ENCODE measurements at regions not wholly inside any gene's neighbourhood (a gene's known extent, or its start where the extent isn't known, plus 50 kb on each side); places are given as distances from the start of the nearest gene placed in this dataset.

- no TSS peak for BruUV-seq (replicated peaks)
- no peak overlapping the region for H3K4ac ChIP-seq (ENCODE audit: low read depth, low read length)
- POLR2A ChIA-PET (ENCODE audit: unreplicated experiment): no interaction called here
- H3K9me1 ChIP-seq (ENCODE audit: insufficient read depth, low read length): no peaks in the 10 kb centered on the region
- H3K79me1 ChIP-seq (ENCODE audit: low read depth in 1 of 2, low read length in 2 of 2): no peaks in the 10 kb centered on the region
- TF ChIP-seq MAZ (IDR thresholded peaks at IDR 0.05; ENCODE audit: borderline replicate concordance, low read depth, low read length): no peak
- TF ChIP-seq MAFK (IDR thresholded peaks at IDR 0.05; ENCODE audit: low read depth, low read length): no peak
- TF ChIP-seq FOS (IDR thresholded peaks at IDR 0.05; ENCODE audit: low read depth, low read length): no peak
- TF ChIP-seq POLR2A (IDR thresholded peaks at IDR 0.05; ENCODE audit: low read depth, low read length): no peak
- TF ChIP-seq CTCF (conservative IDR thresholded peaks at IDR 0.05; ENCODE audit: low read depth, low read length): no peak
- no peak for TF ChIP-seq SMC3 (IDR thresholded peaks at IDR 0.05; ENCODE audit: low read depth, low read length)
- TF ChIP-seq ELK1 (IDR thresholded peaks at IDR 0.05; ENCODE audit: borderline replicate concordance, low read depth, low read length): no peak
- no peak for TF ChIP-seq BHLHE40 (IDR thresholded peaks at IDR 0.05; ENCODE audit: low read depth, low read length)
- TF ChIP-seq NFE2L2 (IDR thresholded peaks at IDR 0.05; ENCODE audit: low read depth, low read length): no peak
- no peak for TF ChIP-seq MXI1 (IDR thresholded peaks at IDR 0.05; ENCODE audit: borderline replicate concordance, low read depth, low read length)
- TF ChIP-seq RAD21 (IDR thresholded peaks at IDR 0.05; ENCODE audit: low read length): no peak
- no peak for TF ChIP-seq CEBPB (IDR thresholded peaks at IDR 0.05; ENCODE audit: low read depth, low read length)
- TF ChIP-seq RCOR1 (IDR thresholded peaks at IDR 0.05; ENCODE audit: insufficient replicate concordance, low read length): no peak
- TF ChIP-seq USF2 (IDR thresholded peaks at IDR 0.05; ENCODE audit: low read depth, low read length): no peak
- no peak for TF ChIP-seq RFX5 (IDR thresholded peaks at IDR 0.05; ENCODE audit: low read depth, low read length)
- TF ChIP-seq CHD1 (IDR thresholded peaks at IDR 0.05; ENCODE audit: low read depth, low read length): no peak
- no peak overlapping the region for H2AK5ac ChIP-seq (ENCODE audit: low read depth, low read length)
- no peak overlapping the region for H3K56ac ChIP-seq (ENCODE audit: extremely low read depth, insufficient read depth, low read length)
- H3K27me3 ChIP-seq (ENCODE audit: control insufficient read depth, insufficient read depth, low read length): no peaks in the 10 kb centered on the region
- ATAC-seq (ENCODE audit: low read depth) (no peak), DNase-seq (no peak)
- H3K4me1 ChIP-seq (ENCODE audit: control insufficient read depth, insufficient read depth, low read length): no peaks in the 10 kb centered on the region
- no peak overlapping the region for H4K8ac ChIP-seq (ENCODE audit: low read depth in 2 of 2, low read length in 2 of 2)
- H3K9me3 ChIP-seq (ENCODE audit: control insufficient read depth, insufficient read depth, low read length): no peaks in the 10 kb centered on the region
- dilution Hi-C loops (cut with HindIII; ENCODE audit: low sequenced_read_pairs, unreplicated experiment): no loop called here
- no peak overlapping the region for H3K27ac ChIP-seq (ENCODE audit: insufficient read depth, low read length)
- no peak overlapping the region for H3K4me3 ChIP-seq (ENCODE audit: insufficient read depth, low read depth, low read length)
- no peak overlapping the region for H3K9ac ChIP-seq (ENCODE audit: low read depth, low read length)
- H2BK20ac ChIP-seq (ENCODE audit: low read depth, low read length): no peak overlapping the region
- no peaks in the 10 kb centered on the region for H3K36me3 ChIP-seq (ENCODE audit: control insufficient read depth, insufficient read depth, low read length)
- H2BK120ac ChIP-seq (ENCODE audit: low read depth, low read length): no peak overlapping the region
- H2BK5ac ChIP-seq (ENCODE audit: low read depth, low read length, poor library complexity, severe bottlenecking): no peak overlapping the region
- no peaks in the 10 kb centered on the region for H4K20me1 ChIP-seq (ENCODE audit: insufficient read depth, low read length)
- H3K18ac ChIP-seq (ENCODE audit: low read depth, low read length): no peak overlapping the region
- H3K4me2 ChIP-seq (ENCODE audit: low read depth, low read length): no peak overlapping the region
- no peak overlapping the region for H4K5ac ChIP-seq (ENCODE audit: low read depth, low read length)
- no peak overlapping the region for H3K14ac ChIP-seq (replicated peaks; ENCODE audit: low read depth, low read length)
- intact Hi-C loops (cut with micrococcal nuclease): no loop called here
- H2AFZ ChIP-seq (replicated peaks; ENCODE audit: low read length, poor library complexity): no peak overlapping the region
- CTCF ChIA-PET: no interaction called here
- no peak overlapping the region for H3K23ac ChIP-seq (ENCODE audit: low read depth, low read length)
- in situ Hi-C loops (cut with MboI; ENCODE audit: low sequenced_read_pairs): no loop called here
- no peak overlapping the region for H2AK9ac ChIP-seq (replicated peaks; ENCODE audit: low read depth, low read length, poor library complexity)
- H2BK15ac ChIP-seq (ENCODE audit: low read depth, low read length): no peak overlapping the region
- no peak overlapping the region for H4K91ac ChIP-seq (ENCODE audit: insufficient read depth, low read depth, low read length)
Observed at GRCh38 chr13:62704875-62705274, 1289.2 kb upstream of the PCDH20 start.
